BLaER1 (cell line): ENCODE measurements at regions not wholly inside any gene's neighbourhood (a gene's known extent, or its start where the extent isn't known, plus 50 kb on each side); places are given as distances from the start of the nearest gene placed in this dataset.

Source experiments
- H3K27ac ChIP-seq: shearing (Covaris generic); formaldehyde crosslinking; 2 replicates; pipeline ENCODE4 v1.8.1; 2022
- H3K27me3 ChIP-seq: shearing (Covaris generic); formaldehyde crosslinking; 2 replicates; pipeline ENCODE4 v1.8.1; 2022
- H3K36me3 ChIP-seq: shearing (Covaris generic); formaldehyde crosslinking; 2 replicates; pipeline ENCODE4 v1.8.1; 2022
- H3K4me1 ChIP-seq: shearing (Covaris generic); formaldehyde crosslinking; 2 replicates; pipeline ENCODE4 v1.8.1; 2022
- H3K4me2 ChIP-seq: shearing (Covaris generic); formaldehyde crosslinking; 2 replicates; pipeline ENCODE4 v1.8.1; 2022
- H3K4me3 ChIP-seq: shearing (Covaris generic); formaldehyde crosslinking; 2 replicates; pipeline ENCODE4 v1.8.1; 2022
- H3K9ac ChIP-seq: shearing (Covaris generic); formaldehyde crosslinking; 2 replicates; pipeline ENCODE4 v1.8.1; 2022
- H3K9me3 ChIP-seq: shearing (Covaris generic); formaldehyde crosslinking; 2 replicates; pipeline ENCODE4 v1.8.1; 2022
- H4K20me1 ChIP-seq: shearing (Covaris generic); formaldehyde crosslinking; 2 replicates; pipeline ENCODE4 v1.8.1; 2022
- Cebpa-rat ChIP-seq: shearing (Covaris generic); IDR thresholded peaks from 2 replicates; pipeline ENCODE4 v1.8.1; 2022

DNA sequence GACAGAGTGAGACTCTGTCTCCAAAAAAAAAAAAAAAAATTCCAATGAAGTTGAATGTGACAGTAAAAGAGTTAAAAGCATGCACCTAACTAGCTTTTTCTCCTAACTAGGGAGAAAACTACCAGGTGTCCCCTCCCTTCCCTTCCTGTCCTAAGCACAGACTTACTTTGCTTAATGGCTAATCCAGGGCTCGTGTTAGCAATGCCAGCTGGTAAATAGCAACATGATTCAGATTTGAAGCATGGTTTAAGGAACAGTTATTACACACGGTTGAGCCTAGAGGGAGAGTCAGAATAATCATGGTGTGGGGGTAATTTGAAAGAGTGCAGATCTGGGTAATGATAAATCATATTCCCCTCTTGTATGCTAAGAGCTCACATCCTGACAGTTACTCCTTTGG is 338.3 kb downstream of the STIM2 start:
- H3K27ac ChIP-seq, result no peak overlapping the region
- no peaks in the 10 kb centered on the region for H4K20me1 ChIP-seq

DNA sequence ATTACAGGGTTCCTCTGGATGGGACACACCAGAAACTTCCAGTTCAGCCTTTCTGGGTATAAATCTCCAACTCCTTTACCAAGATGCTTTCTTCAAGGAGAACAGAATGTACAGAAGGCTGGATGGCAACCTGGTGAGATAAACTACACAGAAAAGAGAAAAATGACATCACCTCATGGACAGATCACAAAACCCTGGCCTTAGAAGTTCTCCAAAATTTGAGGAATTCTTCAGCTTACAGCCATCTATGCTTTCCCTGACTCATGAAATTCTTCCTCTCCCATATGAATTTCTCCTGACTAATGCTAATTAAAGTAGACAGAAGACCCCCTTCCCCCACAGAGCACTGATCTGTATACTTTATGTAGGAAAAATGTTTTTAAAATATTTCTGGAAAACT is 345.4 kb downstream of the STIM2 start:
- Histone ChIP-seq H3K27me3 (no peaks in the 10 kb centered on the region), H3K9me3 (no peaks in the 10 kb centered on the region), H3K36me3 (no peaks in the 10 kb centered on the region), H3K4me3 (no peak overlapping the region), H4K20me1 (no peaks in the 10 kb centered on the region), H3K4me2 (no peak overlapping the region), H3K27ac (no peak overlapping the region), H3K4me1 (no peaks in the 10 kb centered on the region), H3K9ac (no peak overlapping the region)
- no peak for TF ChIP-seq Cebpa-rat

More for the DNA sequence above, 338.3 kb downstream of the STIM2 start:
- Histone ChIP-seq H3K9me3 (no peaks in the 10 kb centered on the region), H3K9ac (no peak overlapping the region), H3K4me1 (no peaks in the 10 kb centered on the region), H3K4me2 (no peak overlapping the region), H3K4me3 (no peak overlapping the region), H3K36me3 (no peaks in the 10 kb centered on the region), H3K27me3 (no peaks in the 10 kb centered on the region)
- no peak for TF ChIP-seq Cebpa-rat

DNA sequence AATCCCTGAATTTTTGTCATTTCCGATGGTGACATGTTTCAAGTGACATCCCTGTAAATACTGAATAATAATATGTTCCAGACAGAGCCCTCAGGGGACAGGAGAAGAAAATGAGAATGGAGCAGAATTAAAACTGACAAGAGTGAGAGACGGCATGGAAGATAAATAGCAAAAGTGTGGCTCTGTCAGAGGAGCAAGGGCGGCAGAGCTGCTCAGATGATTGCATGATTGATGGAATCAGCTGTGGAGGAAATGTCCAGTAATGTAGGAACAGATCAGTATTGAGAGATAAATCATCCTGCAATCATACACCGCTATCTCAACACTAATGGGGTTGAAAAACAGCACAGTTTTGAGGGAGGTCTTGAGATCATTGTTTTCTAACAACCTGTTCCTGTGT is 350.3 kb downstream of the STIM2 start:
- H3K27me3 ChIP-seq, result no peaks in the 10 kb centered on the region
- no peak overlapping the region for H3K27ac ChIP-seq
- no peaks in the 10 kb centered on the region for H3K9me3 ChIP-seq
- no peak overlapping the region for H3K4me3 ChIP-seq
- no peaks in the 10 kb centered on the region for H3K4me1 ChIP-seq
- no peak overlapping the region for H3K4me2 ChIP-seq
- no peaks in the 10 kb centered on the region for H3K36me3 ChIP-seq
- H4K20me1 ChIP-seq, result no peaks in the 10 kb centered on the region
- H3K9ac ChIP-seq, result no peak overlapping the region
- no peak for TF ChIP-seq Cebpa-rat

DNA sequence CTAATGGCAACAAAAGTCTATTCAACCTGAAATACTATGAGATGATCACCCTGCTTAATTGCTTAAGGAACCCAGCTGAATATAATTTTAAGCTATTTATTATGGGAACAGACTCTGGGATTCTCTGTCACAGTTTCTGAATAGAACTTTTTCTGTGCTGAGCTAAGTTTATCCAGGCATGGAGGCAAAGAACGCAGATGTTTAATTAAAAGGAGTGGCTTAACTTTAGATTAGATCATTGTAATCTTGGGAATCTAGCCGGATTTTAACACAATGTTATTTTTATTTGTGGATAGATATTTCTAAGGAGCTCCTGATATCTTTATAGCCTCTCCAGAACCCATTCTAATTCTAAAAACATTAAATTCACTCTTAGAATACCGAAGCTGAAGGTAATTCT is 353.4 kb downstream of the STIM2 start:
- no peaks in the 10 kb centered on the region for H3K4me1 ChIP-seq
- no peak overlapping the region for H3K27ac ChIP-seq
- H3K27me3 ChIP-seq, result no peaks in the 10 kb centered on the region
- H3K4me2 ChIP-seq, result no peak overlapping the region
- no peak overlapping the region for H3K4me3 ChIP-seq
- H3K9ac ChIP-seq, result no peak overlapping the region
- H3K36me3 ChIP-seq, result no peaks in the 10 kb centered on the region
- TF ChIP-seq Cebpa-rat, result no peak
- no peaks in the 10 kb centered on the region for H4K20me1 ChIP-seq
- no peaks in the 10 kb centered on the region for H3K9me3 ChIP-seq

DNA sequence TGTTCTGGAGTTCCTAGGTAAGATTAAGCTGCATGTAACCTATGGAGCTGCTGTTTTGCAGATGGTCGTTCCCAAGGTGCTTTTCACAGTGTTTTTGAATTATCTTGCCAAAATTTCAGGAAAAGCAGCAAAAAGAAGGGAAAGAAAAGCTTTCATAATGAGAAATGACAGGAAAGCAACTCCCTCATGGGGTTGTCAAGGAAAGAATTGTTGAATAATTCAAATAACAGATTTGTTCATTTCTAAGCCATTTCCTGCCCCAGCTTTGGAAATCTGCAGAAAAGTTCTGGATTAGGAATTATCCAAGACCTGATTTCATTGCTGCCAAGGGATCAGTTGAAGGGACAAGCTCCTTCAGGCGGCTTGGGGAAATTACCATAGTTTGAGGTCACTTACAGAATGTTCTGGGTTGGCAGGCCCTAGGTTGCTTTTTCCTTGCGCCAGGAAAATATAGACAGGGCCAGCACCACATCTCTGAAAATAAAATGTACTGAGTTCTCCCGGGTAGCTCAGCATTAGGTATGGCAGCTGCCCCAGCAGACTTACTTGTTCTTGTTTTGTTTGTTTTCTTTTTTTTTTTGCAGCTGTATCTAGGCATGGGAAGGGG is 354.7 kb downstream of the STIM2 start:
- no peaks in the 10 kb centered on the region for H3K36me3 ChIP-seq

DNA sequence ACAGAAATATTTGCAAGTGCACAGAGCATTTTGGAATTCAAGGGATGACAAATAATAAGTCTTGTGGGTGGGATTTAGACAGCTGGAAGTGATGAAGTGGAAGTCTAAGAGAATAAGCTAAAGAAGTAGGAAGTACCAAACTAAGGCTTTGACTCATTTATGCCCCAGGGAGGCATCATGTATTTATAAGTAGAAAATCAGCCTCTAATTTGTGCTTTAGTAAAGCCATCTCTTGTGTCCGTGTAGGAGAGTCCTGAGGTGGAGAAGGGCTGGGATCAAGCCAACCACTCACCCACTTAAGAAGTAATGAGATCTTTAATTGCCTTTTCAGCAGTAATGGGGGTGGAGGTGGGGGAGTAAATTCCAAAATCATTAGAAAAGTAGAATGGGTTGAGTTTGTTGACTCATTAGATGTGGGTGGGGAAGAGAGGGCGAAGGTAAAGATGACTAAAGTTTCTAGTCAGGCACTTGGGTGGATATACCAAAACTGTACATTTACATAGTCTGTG is 356.7 kb downstream of the STIM2 start:
- H3K27me3 ChIP-seq, result no peaks in the 10 kb centered on the region
- no peak overlapping the region for H3K4me3 ChIP-seq
- H3K9ac ChIP-seq, result no peak overlapping the region
- no peaks in the 10 kb centered on the region for H3K4me1 ChIP-seq
- H3K9me3 ChIP-seq, result no peaks in the 10 kb centered on the region
- H3K36me3 ChIP-seq, result no peaks in the 10 kb centered on the region
- TF ChIP-seq Cebpa-rat, result no peak
- no peak overlapping the region for H3K4me2 ChIP-seq
- H4K20me1 ChIP-seq, result no peaks in the 10 kb centered on the region
- no peak overlapping the region for H3K27ac ChIP-seq

More for the DNA sequence above, 354.7 kb downstream of the STIM2 start:
- H3K27me3 ChIP-seq, result no peaks in the 10 kb centered on the region
- H3K4me1 ChIP-seq, result no peaks in the 10 kb centered on the region
- H3K27ac ChIP-seq, result no peak overlapping the region
- H3K9me3 ChIP-seq, result no peaks in the 10 kb centered on the region
- no peak overlapping the region for H3K4me3 ChIP-seq
- TF ChIP-seq Cebpa-rat, result no peak
- no peak overlapping the region for H3K9ac ChIP-seq
- no peak overlapping the region for H3K4me2 ChIP-seq
- no peaks in the 10 kb centered on the region for H4K20me1 ChIP-seq

DNA sequence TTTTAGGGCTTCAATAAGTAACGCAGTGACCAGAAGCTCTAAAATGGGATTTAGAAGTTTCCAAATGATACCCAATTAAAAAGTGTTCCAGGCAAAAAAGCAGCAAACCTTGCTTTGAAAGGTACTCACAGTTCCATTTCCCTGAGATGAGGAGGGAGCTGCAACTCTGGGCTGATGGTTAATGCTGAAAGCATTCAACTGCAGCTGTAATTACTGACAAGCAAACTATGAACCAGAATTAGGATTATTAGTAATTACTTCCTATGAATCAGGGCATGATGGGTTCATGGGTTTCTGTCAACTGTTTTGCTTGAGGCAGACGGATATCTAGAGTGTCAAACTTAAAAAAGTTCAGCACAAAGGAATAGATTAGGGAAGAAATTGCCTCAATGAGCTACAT is 357.4 kb downstream of the STIM2 start:
- Histone ChIP-seq H4K20me1 (no peaks in the 10 kb centered on the region), H3K4me2 (no peak overlapping the region), H3K36me3 (no peaks in the 10 kb centered on the region), H3K9ac (no peak overlapping the region), H3K27ac (no peak overlapping the region), H3K4me3 (no peak overlapping the region), H3K9me3 (no peaks in the 10 kb centered on the region), H3K4me1 (no peaks in the 10 kb centered on the region), H3K27me3 (no peaks in the 10 kb centered on the region)
- TF ChIP-seq Cebpa-rat, result no peak

DNA sequence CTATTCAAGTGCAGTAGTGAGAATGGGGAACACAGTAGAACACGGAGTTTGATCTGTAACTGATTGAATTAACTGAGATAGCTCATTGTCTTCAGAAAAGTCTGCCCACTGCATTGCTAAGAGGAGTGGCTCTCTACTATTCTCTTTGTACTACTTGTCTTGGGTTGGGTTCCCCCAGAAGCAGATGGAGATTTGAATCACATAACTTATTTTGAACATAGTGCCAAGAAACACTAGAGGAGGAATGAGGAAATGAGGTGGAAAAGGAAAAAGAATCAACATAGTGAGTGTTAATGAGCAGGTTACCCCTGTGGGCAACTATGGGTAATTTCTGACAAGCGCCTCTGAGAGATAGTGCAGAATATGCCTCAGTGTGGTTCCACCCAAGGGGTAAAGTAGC is 362.7 kb downstream of the STIM2 start:
- H3K4me3 ChIP-seq, result no peak overlapping the region

DNA sequence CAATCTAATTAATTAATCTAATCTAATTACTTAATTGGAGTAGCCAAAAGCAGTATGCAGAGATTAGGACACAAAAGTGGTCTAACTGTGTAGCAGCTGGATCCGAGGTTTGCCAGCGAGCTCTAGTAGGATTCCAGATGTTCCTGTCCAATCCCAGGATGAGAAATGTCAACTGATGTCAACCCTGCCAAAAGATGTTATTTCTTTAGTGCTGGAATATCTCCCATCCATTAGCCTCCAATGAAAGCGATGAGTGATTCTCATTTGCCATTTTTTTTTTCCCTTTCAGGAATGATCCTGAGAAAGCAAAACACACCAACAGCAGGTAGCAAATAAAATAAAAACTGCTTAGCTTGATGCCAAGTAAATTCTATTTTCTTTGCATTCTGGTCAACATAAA is 372.9 kb downstream of the STIM2 start:
- Histone ChIP-seq H4K20me1 (no peaks in the 10 kb centered on the region), H3K4me2 (no peak overlapping the region), H3K36me3 (no peaks in the 10 kb centered on the region), H3K4me1 (no peaks in the 10 kb centered on the region), H3K27me3 (no peaks in the 10 kb centered on the region), H3K27ac (no peak overlapping the region), H3K9ac (no peak overlapping the region), H3K9me3 (no peaks in the 10 kb centered on the region), H3K4me3 (no peak overlapping the region)
- TF ChIP-seq Cebpa-rat, result no peak

More for the DNA sequence above, 362.7 kb downstream of the STIM2 start:
- Histone ChIP-seq H3K4me1 (no peaks in the 10 kb centered on the region), H3K36me3 (no peaks in the 10 kb centered on the region), H3K4me2 (no peak overlapping the region), H3K27ac (no peak overlapping the region), H3K9ac (no peak overlapping the region), H4K20me1 (no peaks in the 10 kb centered on the region), H3K9me3 (no peaks in the 10 kb centered on the region), H3K27me3 (no peaks in the 10 kb centered on the region)
- no peak for TF ChIP-seq Cebpa-rat

DNA sequence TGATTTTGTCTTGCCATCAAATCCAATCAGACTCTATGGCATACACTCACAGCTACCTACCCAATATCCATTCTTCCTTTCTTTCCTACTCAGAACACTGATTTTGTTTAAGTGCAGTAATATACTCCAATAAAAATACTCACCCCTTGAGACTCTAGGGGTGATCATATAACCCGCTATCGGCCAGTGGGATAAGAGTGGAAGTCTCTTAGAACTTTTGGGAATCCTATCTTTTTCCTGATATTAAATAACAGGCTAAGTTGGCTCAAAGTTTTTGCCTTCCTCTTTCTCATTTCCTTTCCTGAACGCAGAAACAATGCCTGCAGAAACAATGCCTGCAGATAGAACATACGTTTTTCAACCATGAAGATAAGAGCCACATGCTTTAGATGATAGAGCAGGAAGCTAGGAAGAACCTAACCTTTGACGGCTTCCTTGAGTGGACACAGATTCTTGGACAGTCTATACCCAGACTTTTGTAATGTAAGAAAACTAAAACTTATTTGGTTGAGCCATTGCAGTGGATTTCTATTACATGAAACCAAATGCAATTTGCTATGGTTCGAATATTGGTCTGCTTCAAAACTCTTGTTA is 373.8 kb downstream of the STIM2 start:
- no peaks in the 10 kb centered on the region for H3K36me3 ChIP-seq
- H3K4me1 ChIP-seq, result no peaks in the 10 kb centered on the region
- no peak overlapping the region for H3K4me2 ChIP-seq
- H3K4me3 ChIP-seq, result no peak overlapping the region
- H4K20me1 ChIP-seq, result no peaks in the 10 kb centered on the region
- no peaks in the 10 kb centered on the region for H3K9me3 ChIP-seq
- H3K27me3 ChIP-seq, result no peaks in the 10 kb centered on the region
- H3K9ac ChIP-seq, result no peak overlapping the region
- no peak overlapping the region for H3K27ac ChIP-seq
- no peak for TF ChIP-seq Cebpa-rat
